ENCODE measurements at regions not wholly inside any gene's neighbourhood (a gene's known extent, or its start where the extent isn't known, plus 50 kb on each side); places are given as distances from the start of the nearest gene placed in this dataset.

DNA sequence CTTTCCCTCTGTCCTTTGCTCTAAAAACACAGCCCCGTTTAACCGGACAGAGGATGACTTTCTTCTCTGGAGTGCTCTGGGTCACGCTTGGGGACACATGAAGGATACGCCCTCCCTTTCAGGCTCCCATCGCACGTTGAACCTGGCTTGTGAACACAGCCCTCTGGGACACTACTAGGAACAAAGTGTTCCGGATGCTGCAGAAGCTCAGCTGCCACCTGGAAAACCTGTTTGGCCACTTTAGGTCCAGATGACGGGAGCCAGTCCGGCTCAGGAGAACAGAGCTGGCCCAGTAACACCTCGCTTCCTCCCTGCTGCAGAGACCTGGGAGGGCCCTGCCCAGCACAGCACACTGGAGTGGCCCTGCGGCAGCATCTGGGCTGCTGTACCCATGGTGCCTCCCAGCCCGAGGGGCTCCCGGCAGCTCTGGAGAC lies 60.1 kb downstream of the GADD45G start:
- intact Hi-C loops (cut with micrococcal nuclease) = loop anchor here (5.0 to 10.0 kb wide), 2 partner anchors 37 to 150 kb away; no protein-coding TSS in a partner anchor
- Mint-ChIP-seq H3K27me3 (no peaks in the 10 kb centered on the region), H3K27ac (peak overlapping the region; percentile 42), H3K9me3 (no peaks in the 10 kb centered on the region), H3K4me3 (no peak overlapping the region), H3K4me1 (ENCODE audit: low read depth) (peaks cover 48% of the 10 kb centered on the region), H3K36me3 (ENCODE audit: low read depth) (no peaks in the 10 kb centered on the region)

DNA sequence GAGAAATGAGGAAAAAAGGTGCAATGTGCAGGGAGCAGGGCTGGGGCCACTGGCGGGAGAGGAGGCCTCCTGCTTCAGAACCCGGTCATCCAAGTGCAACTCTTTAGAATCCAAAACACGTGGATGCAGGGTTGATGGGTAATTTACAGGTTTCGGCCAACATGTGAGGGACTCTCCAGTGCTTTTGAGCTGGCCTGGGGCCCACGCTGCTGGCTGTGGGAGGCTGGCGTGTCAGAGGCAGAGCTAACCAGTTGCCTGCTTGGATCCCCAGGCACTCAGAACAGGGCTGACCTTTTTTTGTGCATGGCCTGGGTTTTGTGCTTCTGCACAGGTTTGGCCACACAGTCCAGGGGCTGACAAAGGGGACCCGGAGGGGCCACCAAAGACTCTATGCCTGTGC lies 61.6 kb downstream of the GADD45G start:
- Mint-ChIP-seq H3K9me3 (peaks cover 4% of the 10 kb centered on the region), H3K4me3 (no peak overlapping the region), H3K27ac (peak overlapping the region; percentile 14), H3K27me3 (no peaks in the 10 kb centered on the region), H3K36me3 (ENCODE audit: low read depth) (no peaks in the 10 kb centered on the region), H3K4me1 (ENCODE audit: low read depth) (peaks cover 34% of the 10 kb centered on the region)
- intact Hi-C loops (cut with micrococcal nuclease) = loop anchor here (10.0 kb wide), 1 partner anchor 148 kb away; no protein-coding TSS in a partner anchor

DNA sequence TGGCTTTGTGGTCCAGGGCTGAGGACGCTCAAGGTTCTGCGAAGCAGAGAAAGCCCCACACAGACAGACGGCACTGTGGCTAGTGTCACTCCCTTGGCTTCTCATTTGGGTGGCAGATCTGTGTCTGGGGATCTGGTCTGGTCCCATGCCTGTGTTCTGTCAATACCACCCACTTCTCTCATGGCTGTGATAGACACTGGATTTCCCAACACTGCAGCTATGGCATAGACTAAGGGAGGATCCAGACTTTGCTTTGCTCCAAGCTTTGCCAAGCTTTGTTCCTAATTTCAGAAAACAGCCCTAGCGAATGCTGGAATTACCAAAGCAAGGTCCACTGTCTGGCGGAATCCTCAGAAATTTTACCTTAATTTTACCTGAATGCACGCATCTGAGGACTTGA lies 62.1 kb downstream of the GADD45G start:
- H3K27ac Mint-ChIP-seq = peak overlapping the region; percentile 14
- H3K4me1 Mint-ChIP-seq (ENCODE audit: low read depth) = peaks cover 28% of the 10 kb centered on the region
- peaks cover 8% of the 10 kb centered on the region for H3K9me3 Mint-ChIP-seq
- H3K4me3 Mint-ChIP-seq = no peak overlapping the region
- intact Hi-C loops (cut with micrococcal nuclease) = loop anchor here (10.0 kb wide), 1 partner anchor 148 kb away; no protein-coding TSS in a partner anchor
- H3K27me3 Mint-ChIP-seq = peaks cover 3% of the 10 kb centered on the region
- H3K36me3 Mint-ChIP-seq (ENCODE audit: low read depth) = no peaks in the 10 kb centered on the region

DNA sequence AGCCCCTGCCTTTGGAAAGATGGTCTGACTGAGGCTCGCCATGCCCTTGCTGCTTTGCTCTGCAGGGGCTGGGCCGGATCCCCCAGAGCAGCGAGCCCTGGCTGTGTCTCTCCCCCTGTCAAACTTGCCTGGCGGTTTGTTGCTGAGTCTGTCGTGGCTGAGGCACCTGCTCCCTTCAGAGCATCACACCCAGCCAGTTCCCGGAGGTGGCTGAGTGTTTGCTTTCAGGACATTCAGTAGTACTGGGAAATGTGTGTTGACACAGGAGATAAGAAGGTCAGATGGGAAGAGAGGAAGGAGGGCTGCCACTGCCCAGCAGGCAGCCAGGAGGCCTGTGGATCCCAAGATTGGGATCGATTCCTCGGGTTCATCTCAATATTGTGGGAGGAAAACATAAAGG lies 62.9 kb downstream of the GADD45G start:
- H3K9me3 Mint-ChIP-seq = peaks cover 8% of the 10 kb centered on the region
- H3K27ac Mint-ChIP-seq = no peak overlapping the region
- H3K4me1 Mint-ChIP-seq (ENCODE audit: low read depth) = peaks cover 20% of the 10 kb centered on the region
- H3K36me3 Mint-ChIP-seq (ENCODE audit: low read depth) = no peaks in the 10 kb centered on the region
- intact Hi-C loops (cut with micrococcal nuclease) = loop anchor here (10.0 kb wide), 1 partner anchor 147 kb away; no protein-coding TSS in a partner anchor
- H3K4me3 Mint-ChIP-seq = no peak overlapping the region
- H3K27me3 Mint-ChIP-seq = peaks cover 5% of the 10 kb centered on the region

DNA sequence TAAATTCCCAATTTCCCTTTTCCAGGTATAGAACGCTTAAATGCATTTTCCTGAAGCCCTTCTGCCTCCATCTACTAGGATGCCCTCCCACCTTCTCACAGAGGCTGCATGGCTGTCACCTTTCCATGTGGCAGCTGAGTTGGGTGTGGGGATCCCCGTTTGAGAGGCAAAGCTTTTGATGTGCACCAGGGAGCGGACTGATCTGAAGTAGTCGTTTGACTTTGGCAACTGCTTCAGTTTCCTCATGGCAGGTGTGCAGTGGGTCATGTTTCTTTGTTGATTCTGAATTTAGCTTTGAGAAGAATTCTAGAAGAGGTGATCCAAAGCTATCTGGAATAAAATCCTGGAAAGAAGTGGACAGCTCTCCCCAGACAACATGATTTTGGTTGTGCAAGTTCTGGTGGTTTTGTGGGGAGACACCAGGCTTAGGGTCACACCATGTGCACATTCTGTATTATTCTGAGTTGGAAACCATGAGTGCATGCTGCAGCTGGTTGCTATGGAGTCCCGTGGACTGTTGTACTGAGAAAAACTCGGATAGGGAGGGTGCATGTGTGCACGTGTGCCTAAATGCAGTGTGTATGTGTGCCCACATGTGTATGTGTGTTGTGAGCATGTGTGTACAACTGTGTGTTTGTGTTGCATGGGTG lies 63.5 kb downstream of the GADD45G start:
- no peak overlapping the region for H3K27ac Mint-ChIP-seq
- intact Hi-C loops (cut with micrococcal nuclease) = loop anchor here (10.0 kb wide), 1 partner anchor 146 kb away; no protein-coding TSS in a partner anchor
- H3K4me1 Mint-ChIP-seq (ENCODE audit: low read depth) = peaks cover 14% of the 10 kb centered on the region
- H3K4me3 Mint-ChIP-seq = no peak overlapping the region
- peaks cover 8% of the 10 kb centered on the region for H3K27me3 Mint-ChIP-seq
- no peaks in the 10 kb centered on the region for H3K36me3 Mint-ChIP-seq (ENCODE audit: low read depth)
- peaks cover 8% of the 10 kb centered on the region for H3K9me3 Mint-ChIP-seq

DNA sequence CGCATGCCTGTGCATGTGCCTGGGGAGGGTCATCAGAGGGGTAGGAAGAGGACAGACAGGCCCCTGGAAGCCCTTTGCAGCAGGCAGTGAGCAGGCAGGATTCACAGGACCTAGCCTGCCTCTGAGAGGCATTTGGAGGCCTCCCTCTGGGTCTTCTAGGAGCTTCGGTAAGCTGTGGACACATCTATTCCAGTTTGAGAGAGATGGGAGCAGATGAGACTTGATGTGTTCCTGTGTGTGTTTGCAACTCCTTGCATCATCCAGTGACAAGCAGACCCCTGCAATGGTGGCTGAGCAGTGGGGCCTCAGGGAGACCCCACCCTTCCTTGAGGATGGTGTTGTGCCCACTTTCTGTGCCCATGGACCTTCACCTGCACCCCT lies 64.0 kb downstream of the GADD45G start:
- Mint-ChIP-seq H3K27ac (no peak overlapping the region), H3K4me3 (no peak overlapping the region), H3K9me3 (peaks cover 8% of the 10 kb centered on the region), H3K27me3 (peaks cover 8% of the 10 kb centered on the region), H3K36me3 (ENCODE audit: low read depth) (no peaks in the 10 kb centered on the region), H3K4me1 (ENCODE audit: low read depth) (peaks cover 9% of the 10 kb centered on the region)
- intact Hi-C loops (cut with micrococcal nuclease) = loop anchor here (10.0 kb wide), 1 partner anchor 146 kb away; no protein-coding TSS in a partner anchor

DNA sequence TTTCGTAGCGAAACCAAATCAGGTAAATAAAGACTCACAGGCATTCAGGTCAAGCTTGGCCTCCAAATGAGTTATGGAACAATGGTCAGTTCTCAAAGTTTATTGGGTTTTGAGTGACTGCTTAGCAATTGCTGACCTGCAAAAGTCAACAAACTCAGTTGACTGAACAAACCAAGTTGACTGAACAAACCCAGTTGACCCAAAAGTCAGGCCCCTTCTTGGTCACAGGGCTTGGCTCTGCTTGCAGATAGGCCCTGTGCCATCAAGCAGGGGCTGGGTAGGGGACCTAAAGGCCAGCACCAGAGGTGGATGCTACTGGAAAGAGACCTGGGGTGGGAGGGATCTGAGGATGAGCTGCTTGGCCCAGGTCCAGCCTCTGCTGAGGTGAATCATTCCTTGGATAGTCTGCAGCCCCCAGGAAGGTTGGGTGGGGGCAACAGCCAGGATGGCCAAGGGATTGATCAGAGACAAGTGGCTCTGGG lies 64.6 kb downstream of the GADD45G start:
- H3K27ac Mint-ChIP-seq = no peak overlapping the region
- H3K9me3 Mint-ChIP-seq = peaks cover 8% of the 10 kb centered on the region
- H3K27me3 Mint-ChIP-seq = peaks cover 9% of the 10 kb centered on the region
- peaks cover 5% of the 10 kb centered on the region for H3K4me1 Mint-ChIP-seq (ENCODE audit: low read depth)
- no peak overlapping the region for H3K4me3 Mint-ChIP-seq
- intact Hi-C loops (cut with micrococcal nuclease) = loop anchor here (10.0 kb wide), 1 partner anchor 145 kb away; no protein-coding TSS in a partner anchor
- H3K36me3 Mint-ChIP-seq (ENCODE audit: low read depth) = no peaks in the 10 kb centered on the region

DNA sequence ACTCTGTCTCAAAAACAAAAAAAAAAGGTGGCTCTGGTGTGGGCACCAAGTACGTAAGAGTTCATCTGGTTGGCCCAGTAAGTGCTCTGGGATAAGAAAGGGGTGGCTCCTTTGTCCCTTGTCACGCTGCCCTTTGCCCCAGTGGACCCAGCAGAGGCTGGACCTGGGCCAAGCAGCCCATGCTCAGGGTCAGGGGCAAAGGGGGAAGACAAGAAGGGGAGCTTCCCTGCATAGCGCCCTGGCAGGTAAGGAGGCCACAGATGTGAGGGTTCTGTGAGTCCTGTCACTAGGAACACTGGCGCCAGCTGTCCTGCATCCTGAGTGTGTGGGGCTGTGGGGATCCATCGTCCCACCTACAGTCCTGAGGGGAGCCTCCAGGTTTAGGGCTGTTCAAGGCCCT lies 65.3 kb downstream of the GADD45G start:
- no peaks in the 10 kb centered on the region for H3K4me1 Mint-ChIP-seq (ENCODE audit: low read depth)
- H3K27ac Mint-ChIP-seq = no peak overlapping the region
- H3K4me3 Mint-ChIP-seq = no peak overlapping the region
- peaks cover 8% of the 10 kb centered on the region for H3K9me3 Mint-ChIP-seq
- no peaks in the 10 kb centered on the region for H3K36me3 Mint-ChIP-seq (ENCODE audit: low read depth)
- intact Hi-C loops (cut with micrococcal nuclease) = no loop called here
- H3K27me3 Mint-ChIP-seq = peaks cover 13% of the 10 kb centered on the region

DNA sequence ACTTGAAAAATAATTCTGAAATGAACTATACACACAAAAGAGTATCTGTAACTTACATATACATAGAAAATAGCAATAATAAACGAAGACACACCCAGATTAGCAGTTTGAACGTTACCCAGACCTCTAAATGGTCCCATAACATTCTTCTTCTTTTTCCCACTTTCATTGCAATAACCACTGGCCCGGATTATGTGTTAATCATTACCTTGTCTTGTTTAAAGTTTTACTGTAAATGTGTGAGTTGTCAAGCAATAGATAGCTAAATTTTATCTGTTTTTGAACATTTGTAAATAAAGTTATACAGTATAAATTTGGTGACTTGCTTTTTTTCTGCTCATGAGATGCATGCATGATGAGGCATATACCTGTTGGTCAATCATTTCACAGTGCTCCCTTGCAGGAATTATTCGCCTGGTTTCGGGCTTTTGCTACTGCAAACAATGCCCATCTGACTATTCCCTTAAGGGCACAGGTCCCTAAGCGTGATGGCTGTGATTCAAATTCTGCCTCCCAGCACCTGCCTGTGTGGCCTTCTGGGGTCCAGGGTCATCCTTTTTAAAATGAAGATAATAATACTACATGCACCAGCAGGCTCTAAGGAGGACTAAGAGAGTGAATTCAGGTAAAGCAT lies 66.1 kb downstream of the GADD45G start:
- Mint-ChIP-seq H3K4me1 (ENCODE audit: low read depth) (no peaks in the 10 kb centered on the region), H3K27ac (no peak overlapping the region), H3K36me3 (ENCODE audit: low read depth) (no peaks in the 10 kb centered on the region), H3K9me3 (peaks cover 8% of the 10 kb centered on the region), H3K4me3 (no peak overlapping the region), H3K27me3 (peaks cover 13% of the 10 kb centered on the region)
- intact Hi-C loops (cut with micrococcal nuclease) = no loop called here

DNA sequence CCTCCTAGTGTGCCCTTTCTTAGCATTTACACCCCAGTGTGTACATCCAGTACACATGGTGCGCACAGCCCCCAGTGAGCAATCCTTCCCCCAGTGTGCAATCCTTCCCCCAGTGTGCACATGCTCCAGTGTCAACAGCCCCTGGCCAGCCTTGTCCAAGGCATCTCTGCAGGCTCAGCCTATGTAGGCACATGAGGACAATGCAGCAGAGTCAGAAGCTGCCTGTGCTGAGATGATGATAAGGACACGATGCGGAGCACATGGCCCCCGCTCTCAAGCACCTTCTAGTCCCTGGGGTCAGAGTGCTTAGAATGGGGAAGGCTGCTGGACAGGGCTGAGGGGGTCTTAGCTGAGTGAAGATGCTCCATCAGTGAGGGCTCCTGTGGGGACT lies 69.8 kb downstream of the GADD45G start:
- intact Hi-C loops (cut with micrococcal nuclease) = no loop called here
- Mint-ChIP-seq H3K27me3 (peaks cover 13% of the 10 kb centered on the region), H3K9me3 (peaks cover 8% of the 10 kb centered on the region), H3K4me3 (no peak overlapping the region), H3K27ac (no peak overlapping the region), H3K36me3 (ENCODE audit: low read depth) (no peaks in the 10 kb centered on the region), H3K4me1 (ENCODE audit: low read depth) (no peaks in the 10 kb centered on the region)

DNA sequence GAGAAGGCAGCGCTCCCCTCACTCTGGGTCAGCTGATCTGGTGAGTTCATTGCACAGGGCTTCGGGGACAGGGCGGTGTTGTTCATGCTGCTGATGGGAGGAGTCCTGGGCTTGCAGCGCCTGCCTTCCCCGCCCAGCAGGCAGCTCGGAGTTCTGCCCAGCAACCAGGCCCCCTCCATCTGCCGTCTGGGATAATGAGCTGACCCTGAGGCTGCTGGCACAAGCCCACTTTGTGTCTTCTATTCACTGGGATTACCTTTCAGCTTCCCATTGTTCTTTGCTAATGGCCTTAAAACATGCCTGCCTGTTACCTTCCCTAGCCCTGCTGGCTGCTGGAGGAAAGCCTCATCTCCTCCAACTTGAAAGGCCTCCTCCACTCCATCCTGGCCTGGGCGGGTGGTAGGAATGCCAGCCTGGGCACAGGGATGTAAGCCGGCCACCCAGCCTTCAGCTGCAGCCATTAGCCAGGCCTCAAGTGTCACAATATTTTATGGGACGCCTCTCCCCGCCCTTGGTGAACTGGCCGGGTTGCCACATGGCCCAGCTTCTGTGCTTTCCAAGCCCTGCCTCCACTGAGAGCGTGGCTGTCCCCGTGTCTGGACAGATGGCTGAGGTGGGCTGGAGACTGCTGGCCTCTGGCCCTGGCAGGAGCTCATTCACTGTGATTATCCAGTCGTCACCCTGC lies 70.4 kb downstream of the GADD45G start:
- Mint-ChIP-seq H3K9me3 (peaks cover 8% of the 10 kb centered on the region), H3K36me3 (ENCODE audit: low read depth) (no peaks in the 10 kb centered on the region)
- intact Hi-C loops (cut with micrococcal nuclease) = no loop called here

DNA sequence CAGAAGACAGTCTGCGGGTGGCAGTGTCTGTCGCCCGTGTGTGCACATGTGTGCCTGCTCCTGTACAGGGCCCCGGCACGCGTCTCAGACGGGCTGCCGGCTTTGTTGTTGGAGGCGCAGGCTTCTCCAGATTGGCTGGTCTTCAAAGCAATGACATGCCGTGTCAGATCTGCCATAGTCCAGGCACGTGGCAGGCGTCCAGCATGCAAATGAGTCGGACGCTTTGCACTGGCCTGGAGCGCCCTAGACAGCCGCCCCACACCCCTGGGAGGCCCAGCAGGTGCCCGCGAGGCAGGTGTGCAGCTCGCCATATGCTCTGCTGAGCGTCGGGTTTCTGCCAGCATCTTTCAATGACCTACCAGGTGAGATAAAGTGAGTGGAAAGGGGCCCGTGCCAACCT lies 71.5 kb downstream of the GADD45G start:
- intact Hi-C loops (cut with micrococcal nuclease) = no loop called here
- peaks cover 5% of the 10 kb centered on the region for H3K9me3 Mint-ChIP-seq
- peaks cover 13% of the 10 kb centered on the region for H3K27me3 Mint-ChIP-seq
- no peaks in the 10 kb centered on the region for H3K4me1 Mint-ChIP-seq (ENCODE audit: low read depth)
- H3K27ac Mint-ChIP-seq = no peak overlapping the region
- H3K36me3 Mint-ChIP-seq (ENCODE audit: low read depth) = no peaks in the 10 kb centered on the region
- no peak overlapping the region for H3K4me3 Mint-ChIP-seq

More for the DNA sequence above, 70.4 kb downstream of the GADD45G start:
- no peak overlapping the region for H3K4me3 Mint-ChIP-seq
- H3K27me3 Mint-ChIP-seq = peaks cover 13% of the 10 kb centered on the region
- H3K4me1 Mint-ChIP-seq (ENCODE audit: low read depth) = no peaks in the 10 kb centered on the region
- H3K27ac Mint-ChIP-seq = no peak overlapping the region

DNA sequence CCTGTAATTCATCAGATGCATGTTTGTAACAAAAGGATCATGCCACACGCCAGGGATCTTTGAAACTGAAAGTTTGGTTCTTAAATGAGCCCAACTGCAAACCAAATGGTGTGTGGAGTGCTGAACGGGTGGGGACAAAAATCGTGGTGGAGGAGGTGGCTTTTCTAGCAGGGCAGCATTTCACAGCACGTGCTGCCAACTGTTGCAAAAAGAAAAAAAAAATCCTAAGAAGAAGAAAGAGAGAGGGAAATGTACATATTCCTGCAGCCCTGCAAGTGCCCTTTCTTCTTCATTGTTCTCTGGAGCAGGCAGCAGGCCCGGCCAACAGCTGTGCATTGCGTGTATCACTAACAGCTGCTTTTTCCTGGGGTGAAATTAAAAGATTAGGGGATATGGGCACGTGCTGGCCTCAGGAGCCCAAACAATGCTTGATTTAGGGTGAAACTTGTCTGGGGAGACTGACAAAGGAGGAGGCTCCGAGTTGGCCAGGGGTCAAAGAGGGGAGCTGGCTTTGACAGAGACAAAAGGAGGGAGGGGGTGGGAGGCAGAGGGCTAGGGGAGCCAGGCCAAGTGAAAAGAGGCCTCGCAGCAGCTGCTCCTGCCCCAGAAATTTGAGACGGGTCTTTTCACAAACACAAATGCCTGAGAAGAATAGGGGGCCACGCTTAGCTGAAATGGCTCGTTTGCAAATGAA lies 73.0 kb downstream of the GADD45G start:
- Mint-ChIP-seq H3K4me3 (no peak overlapping the region), H3K4me1 (ENCODE audit: low read depth) (no peaks in the 10 kb centered on the region), H3K27me3 (peaks cover 8% of the 10 kb centered on the region), H3K27ac (no peak overlapping the region), H3K36me3 (ENCODE audit: low read depth) (no peaks in the 10 kb centered on the region), H3K9me3 (no peaks in the 10 kb centered on the region)
- intact Hi-C loops (cut with micrococcal nuclease) = no loop called here

All from dendritic cell treated with granulocyte-macrophage colony-stimulating factor and Interleukin-4, amounts not matched to agents 40 ng/mL and 50 ng/mL, for 4 days (primary cell).